SH-SY5Y (cell line): ENCODE measurements at regions not wholly inside any gene's neighbourhood (a gene's known extent, or its start where the extent isn't known, plus 50 kb on each side); places are given as distances from the start of the nearest gene placed in this dataset.

Experiments
- GATA2 ChIP-seq: IDR thresholded peaks from 2 replicates; pipeline ENCODE4 v1.6.1; 2011; ENCODE audit warnings: mild to moderate bottlenecking, low read depth, low read length
- GATA3 ChIP-seq: IDR thresholded peaks from 2 replicates; pipeline ENCODE4 v1.6.1; 2011; ENCODE audit warnings: low read depth, mild to moderate bottlenecking, low read length, moderate library complexity

DNA sequence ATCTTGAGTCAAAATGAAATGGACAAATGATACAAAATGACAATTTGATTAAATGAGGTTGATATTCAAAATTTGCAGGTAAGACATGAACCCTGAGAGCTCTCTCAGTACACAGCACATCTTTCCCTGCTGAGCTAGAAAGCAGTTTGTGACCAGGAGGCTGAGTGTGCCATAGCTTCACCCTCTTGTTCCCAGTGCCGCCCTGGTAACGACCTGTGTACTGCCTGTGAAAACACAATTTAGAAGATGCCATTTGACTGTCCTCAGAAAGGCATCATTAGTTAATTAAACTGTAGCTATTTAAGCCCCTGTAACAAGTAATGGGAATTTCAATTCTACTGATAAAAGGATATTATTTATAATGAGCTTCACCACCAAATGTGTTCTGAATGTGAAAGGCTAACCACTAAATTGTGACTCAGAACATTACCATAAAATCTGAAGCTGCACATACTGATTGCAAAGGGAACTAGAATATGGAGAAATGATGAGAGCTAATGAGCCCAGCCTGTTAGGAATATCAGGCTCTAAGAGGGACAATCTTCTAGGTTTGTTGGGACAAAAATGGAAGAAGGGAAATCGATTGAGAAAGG is 212.9 kb upstream of the ARPP21 start:
- TF ChIP-seq GATA2 (no peak), GATA3 (no peak)
